GM23248 (cell line): ENCODE measurements at regions not wholly inside any gene's neighbourhood (a gene's known extent, or its start where the extent isn't known, plus 50 kb on each side); places are given as distances from the start of the nearest gene placed in this dataset.
A peak's percentile ranks its signal among the peaks of the same experiment; 100 is the strongest.

Experiments used
- DNase-seq: peaks from one replicate; pipeline ENCODE4 v3.0.0-alpha.2; 2015
- H2AFZ ChIP-seq: fragments of 200-600 bp; sonication (generic); 2 replicates; pipeline ENCODE4 v1.6.1; 2016; ENCODE audit warnings: antibody characterized with exemption
- H3F3A ChIP-seq: fragments of 200-600 bp; sonication (generic); 2 replicates; pipeline ENCODE4 v1.6.1; 2016; ENCODE audit warnings: mild to moderate bottlenecking, antibody characterized with exemption, mixed run types; ENCODE audit not compliant: insufficient read depth
- H3K27ac ChIP-seq: fragments of 200-600 bp; sonication (generic); 2 replicates; pipeline ENCODE4 v1.5.1; 2016; ENCODE audit warnings: mild to moderate bottlenecking
- H3K27me3 ChIP-seq: fragments of 200-600 bp; sonication (generic); replicated peaks from 2 replicates; pipeline ENCODE4 v1.6.1; 2016; ENCODE audit warnings: mild to moderate bottlenecking; ENCODE audit not compliant: insufficient read depth
- H3K36me3 ChIP-seq: fragments of 200-600 bp; sonication (generic); 2 replicates; pipeline ENCODE4 v1.6.1; 2016; ENCODE audit warnings: low read depth, mild to moderate bottlenecking
- H3K4me1 ChIP-seq: fragments of 200-600 bp; sonication (generic); 2 replicates; pipeline ENCODE4 v1.6.1; 2016; ENCODE audit warnings: mild to moderate bottlenecking; ENCODE audit not compliant: insufficient read depth
- H3K4me2 ChIP-seq: fragments of 200-600 bp; sonication (generic); one replicate; pipeline ENCODE4 v1.6.1; 2016; ENCODE audit warnings: mild to moderate bottlenecking; ENCODE audit not compliant: unreplicated experiment
- H3K4me3 ChIP-seq: fragments of 200-600 bp; sonication (generic); 2 replicates; pipeline ENCODE4 v1.5.1; 2016; ENCODE audit warnings: mild to moderate bottlenecking
- H3K79me2 ChIP-seq: fragments of 200-600 bp; sonication (generic); 2 replicates; pipeline ENCODE4 v1.6.1; 2016; ENCODE audit warnings: mild to moderate bottlenecking; ENCODE audit not compliant: insufficient read depth
- H3K9ac ChIP-seq: fragments of 200-600 bp; sonication (generic); 2 replicates; pipeline ENCODE4 v1.6.1; 2016; ENCODE audit warnings: mild to moderate bottlenecking
- H3K9me2 ChIP-seq: fragments of 200-600 bp; sonication (generic); 2 replicates; pipeline ENCODE4 v1.6.1; 2016; ENCODE audit warnings: mixed run types, mild to moderate bottlenecking, moderate library complexity; ENCODE audit not compliant: insufficient read depth
- H3K9me3 ChIP-seq: fragments of 200-600 bp; sonication (generic); one replicate; pipeline ENCODE4 v1.6.1; 2017; ENCODE audit warnings: low read depth
- H4K20me1 ChIP-seq: fragments of 200-600 bp; sonication (generic); 2 replicates; pipeline ENCODE4 v1.6.0; 2016; ENCODE audit not compliant: insufficient read depth
- EZH2 ChIP-seq: fragments of 200-600 bp; sonication (generic); IDR thresholded peaks from 2 replicates; pipeline ENCODE4 v1.6.1; 2018; ENCODE audit warnings: antibody characterized with exemption, mild to moderate bottlenecking; ENCODE audit not compliant: insufficient read depth, poor library complexity, severe bottlenecking
- EZH2phosphoT487 ChIP-seq: fragments of 200-600 bp; sonication (generic); IDR thresholded peaks from 2 replicates; pipeline ENCODE4 v1.6.1; 2018; ENCODE audit warnings: antibody characterized with exemption, moderate library complexity, mild to moderate bottlenecking, low read depth; ENCODE audit not compliant: insufficient read depth
- WGBS, 2 experiments: methylation state at CpG; one replicate each; pipeline ENCODE4 v1.1.6; 2015 to 2017; ENCODE audit warnings: low lambda C conversion rate in 2 of 2, low coverage in 1 of 2; ENCODE audit errors: missing lambda C conversion rate in 2 of 2; 5-methylcytosine and 5-hydroxymethylcytosine counted together
- in situ Hi-C: fragments of 300-500 bp; cut with MboI; formaldehyde crosslinking; loops from 2 replicates; pipeline ENCODE4 v1.15.0; 2020

DNA sequence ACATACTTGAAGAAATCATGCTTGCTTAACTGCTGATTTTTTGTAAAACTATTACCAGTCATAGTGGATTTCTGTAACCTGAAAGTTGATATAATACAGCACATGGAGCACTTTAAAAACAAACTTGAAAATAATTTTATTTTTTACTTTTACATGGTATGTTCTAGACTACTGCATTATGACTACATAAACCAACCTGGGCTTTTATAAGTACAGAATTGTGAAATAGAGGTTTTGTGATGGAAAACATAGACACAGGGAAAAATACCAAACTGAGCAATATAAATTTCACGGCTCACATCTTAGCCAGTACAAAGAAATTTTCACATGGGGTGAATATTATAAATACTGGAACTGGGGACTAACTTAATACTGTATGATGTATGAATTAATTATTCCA lies 59.3 kb upstream of the CTIF start:
- Histone ChIP-seq H3K27ac (no peak overlapping the region), H3K9ac (no peak overlapping the region), H3K4me1 (peaks cover 13% of the 10 kb centered on the region; the same call in 1 of the 2 replicates), H3K9me3 (no peaks in the 10 kb centered on the region), H4K20me1 (no peaks in the 10 kb centered on the region), H3K27me3 (no peaks in the 10 kb centered on the region), H3K9me2 (no peaks in the 10 kb centered on the region), H3K4me2 (no peak overlapping the region), H3K36me3 (no peaks in the 10 kb centered on the region), H3F3A (no peaks in the 10 kb centered on the region), H3K79me2 (no peaks in the 10 kb centered on the region), H3K4me3 (no peak overlapping the region), H2AFZ (no peak overlapping the region)
- WGBS, 2 experiments: 93 to 95% methylated on average over 1 of the region's 1 CpG
- in situ Hi-C loops: loop anchor here (10.0 kb wide), 1 partner anchor 165 kb away; no protein-coding TSS in a partner anchor
- no peak for DNase-seq
- TF ChIP-seq EZH2phosphoT487 (no peak), EZH2 (no peak)

- Histone ChIP-seq H3K9ac (no peak overlapping the region), H3K4me2 (peak overlapping the region; percentile 2), H4K20me1 (no peaks in the 10 kb centered on the region), H3K4me1 (peaks cover 13% of the 10 kb centered on the region; the same call in 1 of the 2 replicates), H3F3A (peaks cover 4% of the 10 kb centered on the region; the same call in 1 of the 2 replicates), H3K9me2 (no peaks in the 10 kb centered on the region), H3K9me3 (no peaks in the 10 kb centered on the region), H3K27ac (no peak overlapping the region), H3K79me2 (no peaks in the 10 kb centered on the region), H2AFZ (no peak overlapping the region), H3K4me3 (no peak overlapping the region), H3K27me3 (no peaks in the 10 kb centered on the region), H3K36me3 (no peaks in the 10 kb centered on the region)
- WGBS, 2 experiments: 28 to 37% methylated on average over 2 of the region's 2 CpGs
- TF ChIP-seq EZH2phosphoT487 (no peak), EZH2 (no peak)
- in situ Hi-C loops: loop anchor here (10.0 kb wide), 1 partner anchor 167 kb away; no protein-coding TSS in a partner anchor
- no peak for DNase-seq
Measured at GRCh38 chr18:48477348-48477747, 61.5 kb upstream of the CTIF start.

- Histone ChIP-seq H3K4me1 (peaks cover 14% of the 10 kb centered on the region; the same call in 1 of the 2 replicates), H3K4me3 (no peak overlapping the region), H3K9me2 (no peaks in the 10 kb centered on the region), H3K79me2 (no peaks in the 10 kb centered on the region), H2AFZ (no peak overlapping the region), H4K20me1 (no peaks in the 10 kb centered on the region), H3K4me2 (no peak overlapping the region), H3K27me3 (no peaks in the 10 kb centered on the region), H3K36me3 (no peaks in the 10 kb centered on the region), H3F3A (peaks cover 5% of the 10 kb centered on the region), H3K27ac (no peak overlapping the region), H3K9me3 (no peaks in the 10 kb centered on the region), H3K9ac (no peak overlapping the region)
- no peak for DNase-seq
- no peak for TF ChIP-seq EZH2
- TF ChIP-seq EZH2phosphoT487: no peak
- in situ Hi-C loops: loop anchor here (10.0 kb wide), 1 partner anchor 168 kb away; no protein-coding TSS in a partner anchor
- WGBS, 2 experiments: 86 to 92% methylated on average over 3 of the region's 3 CpGs
Measured at GRCh38 chr18:48476550-48476917, 62.3 kb upstream of the CTIF start.

DNA sequence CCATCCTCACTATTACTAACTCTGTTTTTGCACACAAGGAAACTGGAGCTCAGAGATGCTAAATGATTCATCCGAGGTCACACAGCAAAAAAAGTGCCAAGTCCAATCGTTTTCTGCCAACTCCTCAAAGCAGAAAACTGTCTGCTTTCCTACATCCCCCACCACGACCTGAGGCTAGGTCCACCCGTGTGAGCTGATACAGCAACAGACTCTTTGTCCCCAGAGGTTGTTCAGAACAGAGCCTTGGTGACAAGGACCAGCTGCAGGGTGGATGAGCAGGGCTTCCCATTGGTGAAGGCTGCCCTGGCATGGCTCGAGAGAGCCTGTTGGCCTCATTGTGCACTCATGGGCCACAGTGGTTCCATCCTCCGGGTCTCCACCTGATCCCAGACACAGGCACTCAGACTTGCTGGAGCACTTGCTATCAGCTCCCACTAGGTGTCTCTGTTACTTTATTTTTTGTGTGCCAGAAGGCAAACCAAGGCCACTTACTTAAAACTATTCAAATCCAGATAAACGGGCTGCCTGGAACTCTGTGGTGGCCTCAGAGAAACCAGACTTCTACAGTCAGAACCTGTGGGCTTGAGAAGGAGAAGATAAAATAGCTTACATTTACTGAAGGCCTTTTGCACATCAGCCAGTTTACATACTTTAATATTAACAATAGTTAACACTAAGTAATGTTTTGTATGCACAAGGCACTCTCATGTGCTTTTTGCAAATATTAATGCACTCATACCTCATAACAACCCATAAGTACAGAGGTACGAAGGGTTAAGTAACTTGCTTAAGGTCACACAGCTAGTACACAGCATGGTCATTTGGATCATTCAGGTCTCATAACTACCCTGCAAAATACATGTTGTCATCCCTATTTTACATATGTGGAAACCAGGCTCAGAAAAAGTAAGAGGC lies 62.9 kb upstream of the CTIF start:
- no peak overlapping the region for H3K4me3 ChIP-seq
- H2AFZ ChIP-seq: no peak overlapping the region
- H3F3A ChIP-seq: peaks cover 11% of the 10 kb centered on the region
- peak; percentile 83 for DNase-seq
- no peak for TF ChIP-seq EZH2phosphoT487
- no peak for TF ChIP-seq EZH2
- no peak overlapping the region for H3K4me2 ChIP-seq
- no peaks in the 10 kb centered on the region for H3K9me2 ChIP-seq
- in situ Hi-C loops: loop anchor here (10.0 kb wide), 1 partner anchor 169 kb away; no protein-coding TSS in a partner anchor
- peaks cover 20% of the 10 kb centered on the region for H3K4me1 ChIP-seq
- no peaks in the 10 kb centered on the region for H3K79me2 ChIP-seq
- H3K27me3 ChIP-seq: no peaks in the 10 kb centered on the region
- no peaks in the 10 kb centered on the region for H4K20me1 ChIP-seq
- no peak overlapping the region for H3K27ac ChIP-seq
- no peaks in the 10 kb centered on the region for H3K36me3 ChIP-seq
- WGBS, 2 experiments: 16 to 17% methylated on average over 8 of the region's 8 CpGs
- no peaks in the 10 kb centered on the region for H3K9me3 ChIP-seq
- H3K9ac ChIP-seq: no peak overlapping the region
